GM10266 (cell line): ENCODE measurements at regions not wholly inside any gene's neighbourhood (a gene's known extent, or its start where the extent isn't known, plus 50 kb on each side); places are given as distances from the start of the nearest gene placed in this dataset.

ENCODE experiments used
- DNase-seq: peaks from one replicate; pipeline ENCODE4 v3.0.0; 2012; ENCODE audit errors: extremely low spot score
- TF ChIP-seq, protein P1 (sequence below): IDR thresholded peaks from 2 replicates; pipeline ENCODE4 v1.5.1; 2012; ENCODE audit warnings: mild to moderate bottlenecking, low read depth; ENCODE audit not compliant: control insufficient read depth, insufficient read depth; ENCODE audit errors: missing control alignments

GRCh38 chr1:4267381-4268261 is 367.5 kb upstream of the C1orf174 start:
- TF ChIP-seq, protein P1, sequence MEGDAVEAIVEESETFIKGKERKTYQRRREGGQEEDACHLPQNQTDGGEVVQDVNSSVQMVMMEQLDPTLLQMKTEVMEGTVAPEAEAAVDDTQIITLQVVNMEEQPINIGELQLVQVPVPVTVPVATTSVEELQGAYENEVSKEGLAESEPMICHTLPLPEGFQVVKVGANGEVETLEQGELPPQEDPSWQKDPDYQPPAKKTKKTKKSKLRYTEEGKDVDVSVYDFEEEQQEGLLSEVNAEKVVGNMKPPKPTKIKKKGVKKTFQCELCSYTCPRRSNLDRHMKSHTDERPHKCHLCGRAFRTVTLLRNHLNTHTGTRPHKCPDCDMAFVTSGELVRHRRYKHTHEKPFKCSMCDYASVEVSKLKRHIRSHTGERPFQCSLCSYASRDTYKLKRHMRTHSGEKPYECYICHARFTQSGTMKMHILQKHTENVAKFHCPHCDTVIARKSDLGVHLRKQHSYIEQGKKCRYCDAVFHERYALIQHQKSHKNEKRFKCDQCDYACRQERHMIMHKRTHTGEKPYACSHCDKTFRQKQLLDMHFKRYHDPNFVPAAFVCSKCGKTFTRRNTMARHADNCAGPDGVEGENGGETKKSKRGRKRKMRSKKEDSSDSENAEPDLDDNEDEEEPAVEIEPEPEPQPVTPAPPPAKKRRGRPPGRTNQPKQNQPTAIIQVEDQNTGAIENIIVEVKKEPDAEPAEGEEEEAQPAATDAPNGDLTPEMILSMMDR = no peak
- DNase-seq = no peak

DNA sequence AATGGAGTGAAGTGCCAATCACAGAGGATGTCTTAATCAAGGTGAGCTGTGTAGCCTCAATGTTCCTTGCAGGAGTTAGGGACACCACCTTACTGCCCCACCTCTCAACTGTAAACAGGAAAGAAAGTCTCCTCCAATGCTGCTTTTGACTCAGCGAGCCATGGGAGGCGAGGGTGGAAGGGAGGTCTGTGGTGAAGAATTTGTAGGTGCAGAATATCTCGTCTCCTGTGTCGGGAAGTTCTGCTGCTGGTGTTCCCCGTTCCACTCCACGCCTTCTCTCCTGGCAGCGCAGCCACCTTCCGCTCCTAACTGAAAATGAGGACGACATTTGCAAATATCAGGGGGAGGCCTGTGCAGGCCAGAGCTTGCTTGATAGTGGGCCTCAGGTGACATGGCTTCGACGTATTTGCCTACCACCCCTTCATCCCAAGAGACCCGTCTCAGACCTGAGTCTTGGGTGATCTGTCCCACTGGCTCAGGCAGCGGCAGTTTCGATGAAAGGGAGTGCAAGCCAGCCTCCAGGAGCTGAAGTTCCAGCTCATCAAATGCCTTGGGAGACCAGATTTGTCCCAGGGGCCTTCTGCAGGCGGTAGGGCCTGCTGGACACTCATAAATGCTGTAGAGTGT is 368.3 kb upstream of the C1orf174 start:
- TF ChIP-seq, protein P1 = no peak
- no peak for DNase-seq

GRCh38 chr1:4268889-4269284 is 368.8 kb upstream of the C1orf174 start:
- DNase-seq = no peak
- TF ChIP-seq, protein P1 = no peak

DNA sequence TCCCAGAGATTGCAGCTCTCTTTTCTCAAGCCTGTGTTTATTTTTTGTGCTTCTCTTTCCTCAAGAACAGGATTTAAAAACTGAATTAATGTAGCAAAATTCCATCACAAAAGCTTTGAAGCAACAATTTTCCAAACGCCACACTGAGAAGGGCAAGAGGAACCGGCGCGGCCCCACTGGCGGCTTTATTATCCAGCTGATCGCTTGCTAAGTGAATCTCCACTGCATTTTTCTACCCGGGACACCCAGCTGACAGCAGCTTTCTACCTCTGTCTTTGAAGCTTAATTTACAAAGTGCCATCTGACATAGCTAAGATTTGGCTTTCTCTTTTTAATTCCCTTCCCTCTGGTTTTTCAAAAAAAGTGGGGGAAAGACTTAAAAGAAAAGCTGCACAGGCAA is 369.3 kb upstream of the C1orf174 start:
- TF ChIP-seq, protein P1 = no peak

DNA sequence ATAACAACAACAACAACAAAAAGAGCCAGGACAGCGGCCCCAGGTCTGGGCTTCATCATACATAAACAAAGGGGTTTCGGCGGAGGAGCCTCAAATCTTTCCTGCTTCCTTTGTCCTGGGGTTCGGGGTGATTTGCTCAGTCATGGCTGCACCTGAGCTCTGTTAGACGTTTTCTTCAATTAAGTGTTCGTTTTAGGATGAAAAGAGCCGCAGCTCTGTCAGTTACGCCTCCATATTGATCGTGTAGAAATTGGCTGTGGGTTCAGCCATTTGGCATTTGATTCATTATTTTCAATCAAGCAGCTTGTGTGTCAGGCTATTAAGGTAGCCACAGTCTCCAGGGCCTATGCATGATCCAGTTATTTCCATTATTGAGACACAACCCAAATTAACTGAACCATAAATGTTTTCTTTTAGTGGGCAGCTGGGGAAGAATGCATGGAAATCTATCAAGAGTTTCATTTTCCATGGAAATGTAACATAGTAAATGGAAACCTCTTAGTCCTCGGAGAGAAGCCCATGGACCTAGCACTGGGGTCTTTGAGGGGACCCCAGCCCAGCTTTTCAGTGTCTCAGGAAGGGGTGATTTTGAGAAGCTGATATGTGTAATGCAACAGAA is 370.0 kb upstream of the C1orf174 start:
- no peak for DNase-seq
- TF ChIP-seq, protein P1 = no peak

More for the DNA sequence above, 369.3 kb upstream of the C1orf174 start:
- no peak for DNase-seq

DNA sequence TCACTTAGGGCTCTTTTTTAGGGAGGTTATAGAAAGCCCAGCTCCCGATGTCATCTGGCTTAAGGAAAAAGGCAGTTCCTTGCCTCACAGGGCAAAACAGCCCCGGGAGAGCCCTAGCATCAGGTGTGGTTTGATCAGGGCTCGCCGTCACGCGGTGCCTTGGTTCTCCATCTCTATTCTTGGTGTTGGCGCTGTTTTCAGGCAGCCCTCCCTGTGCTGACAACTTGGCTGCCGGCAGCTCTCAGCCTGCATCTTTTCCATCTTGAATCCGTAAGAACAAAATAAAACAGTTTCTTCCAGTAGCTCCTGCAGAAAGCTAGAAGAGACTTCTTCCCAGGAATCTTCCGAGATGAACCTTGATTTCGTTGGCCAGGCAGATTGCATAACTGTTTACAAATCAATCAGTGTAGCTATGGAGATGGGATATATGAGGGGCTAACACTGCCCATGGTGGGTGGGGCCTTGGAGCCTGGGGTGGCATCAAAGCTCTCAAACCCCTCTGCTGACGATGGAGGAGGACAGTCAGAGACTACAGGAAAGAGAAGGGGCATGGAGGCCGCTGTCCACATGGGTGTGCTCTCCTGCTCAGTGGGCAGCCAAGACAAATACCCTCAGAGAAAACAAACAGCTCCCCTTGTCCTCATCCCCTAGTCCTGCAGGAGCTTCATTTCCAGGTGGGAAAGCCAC is 370.7 kb upstream of the C1orf174 start:
- no peak for DNase-seq
- TF ChIP-seq, protein P1 = no peak
